Breast epithelium (tissue), 3 donors: ENCODE measurements at regions not wholly inside any gene's neighbourhood (a gene's known extent, or its start where the extent isn't known, plus 50 kb on each side); places are given as distances from the start of the nearest gene placed in this dataset.

Experiments used
- POLR2A ChIP-seq: fragments of 450-650 bp; IDR thresholded peaks from one replicate; pipeline ENCODE4 v1.6.1; 2016; ENCODE audit warnings: antibody characterized with exemption, mild to moderate bottlenecking, moderate library complexity
- POLR2AphosphoS5 ChIP-seq, 3 donors: sonication (generic); formaldehyde crosslinking; IDR thresholded peaks; one replicate each; pipeline ENCODE4 v1.6.1; 2017; ENCODE audit warnings: antibody characterized with exemption in 3 of 3
- TF ChIP-seq, protein P1 (sequence below), 3 donors: fragments of 450-650 bp; IDR thresholded peaks; one replicate each; pipeline ENCODE4 v1.5.1; 2016 to 2017; ENCODE audit warnings: antibody characterized with exemption in 3 of 3, mild to moderate bottlenecking in 3 of 3, moderate library complexity in 3 of 3

DNA sequence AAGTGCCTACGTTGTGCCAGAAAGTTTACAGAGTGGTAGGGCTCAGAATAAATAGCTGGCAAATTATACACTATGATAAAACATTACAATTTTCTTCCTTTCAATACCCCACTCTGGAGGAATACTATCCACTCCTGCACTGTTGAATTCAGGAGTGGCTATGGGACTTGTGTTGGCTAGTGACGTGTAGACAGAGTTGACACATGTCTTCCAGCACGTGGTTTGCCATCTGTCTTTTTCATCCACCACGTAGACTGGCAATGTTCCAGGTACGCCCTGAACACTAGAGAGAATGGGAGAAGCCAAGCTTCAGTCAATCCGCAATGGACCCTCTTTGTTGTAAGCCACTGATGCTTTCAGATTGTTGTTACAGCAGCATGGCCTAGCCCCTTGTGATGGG lies 168.8 kb upstream of the RBPJ start:
- TF ChIP-seq, protein P1, sequence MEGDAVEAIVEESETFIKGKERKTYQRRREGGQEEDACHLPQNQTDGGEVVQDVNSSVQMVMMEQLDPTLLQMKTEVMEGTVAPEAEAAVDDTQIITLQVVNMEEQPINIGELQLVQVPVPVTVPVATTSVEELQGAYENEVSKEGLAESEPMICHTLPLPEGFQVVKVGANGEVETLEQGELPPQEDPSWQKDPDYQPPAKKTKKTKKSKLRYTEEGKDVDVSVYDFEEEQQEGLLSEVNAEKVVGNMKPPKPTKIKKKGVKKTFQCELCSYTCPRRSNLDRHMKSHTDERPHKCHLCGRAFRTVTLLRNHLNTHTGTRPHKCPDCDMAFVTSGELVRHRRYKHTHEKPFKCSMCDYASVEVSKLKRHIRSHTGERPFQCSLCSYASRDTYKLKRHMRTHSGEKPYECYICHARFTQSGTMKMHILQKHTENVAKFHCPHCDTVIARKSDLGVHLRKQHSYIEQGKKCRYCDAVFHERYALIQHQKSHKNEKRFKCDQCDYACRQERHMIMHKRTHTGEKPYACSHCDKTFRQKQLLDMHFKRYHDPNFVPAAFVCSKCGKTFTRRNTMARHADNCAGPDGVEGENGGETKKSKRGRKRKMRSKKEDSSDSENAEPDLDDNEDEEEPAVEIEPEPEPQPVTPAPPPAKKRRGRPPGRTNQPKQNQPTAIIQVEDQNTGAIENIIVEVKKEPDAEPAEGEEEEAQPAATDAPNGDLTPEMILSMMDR (IDR thresholded peaks at IDR 0.05): no peak
- no peak for TF ChIP-seq POLR2A
- TF ChIP-seq POLR2AphosphoS5 (IDR thresholded peaks at IDR 0.05): no peak
